Adrenal gland (tissue), 9 donors: ENCODE measurements at regions not wholly inside any gene's neighbourhood (a gene's known extent, or its start where the extent isn't known, plus 50 kb on each side); places are given as distances from the start of the nearest gene placed in this dataset.

Experiments used
- DNase-seq, 7 donors: peaks; one replicate each; pipeline ENCODE4 v3.0.0-alpha.2; 2019 to 2020
- H3K27ac ChIP-seq, 5 donors: fragments of 200-600 bp; sonication (generic) in 4 of 5; 1 replicate in 3 of 5; 2 replicates in 2 of 5; pipeline versions ENCODE4 v1.5.1 to v1.8.0; 2016 to 2020; ENCODE audit warnings: mild to moderate bottlenecking in 1 of 5
- H3K27me3 ChIP-seq: fragments of 200-600 bp; 2 replicates; pipeline ENCODE4 v1.8.0; 2021
- H3K36me3 ChIP-seq, 2 donors: fragments of 200-600 bp; replicated peaks in 1 of 2; 1 replicate in 1 of 2; 2 replicates in 1 of 2; pipeline versions ENCODE4 v1.5.1 to v1.8.0; 2018 to 2022
- H3K4me1 ChIP-seq, 2 donors: fragments of 200-600 bp; replicated peaks in 1 of 2; 1 replicate in 1 of 2; 2 replicates in 1 of 2; pipeline versions ENCODE4 v1.5.1 to v1.8.0; 2018 to 2021
- H3K4me3 ChIP-seq, 4 donors: fragments of 200-600 bp; sonication (generic) in 3 of 4; one replicate each; pipeline ENCODE4 v1.5.1; 2016 to 2018
- H3K9me3 ChIP-seq, 3 donors: fragments of 200-600 bp; sonication (generic) in 1 of 3; replicated peaks in 1 of 3; 1 replicate in 2 of 3; 2 replicates in 1 of 3; pipeline versions ENCODE4 v1.5.1 to v1.8.0; 2016 to 2021
- POLR2A ChIP-seq, 2 donors: fragments of 450-650 bp; IDR thresholded peaks; one replicate each; pipeline ENCODE4 v1.6.1; 2017; ENCODE audit warnings: antibody characterized with exemption in 2 of 2, mild to moderate bottlenecking in 2 of 2, moderate library complexity in 1 of 2
- WGBS, 4 donors: extraction: QIAGEN DNeasy Blood & Tissue Kit in 2 of 4; methylation state at CpG; one replicate each; pipeline versions ENCODE4 v1.1.5 to v1.1.7; 2013 to 2017; 5-methylcytosine and 5-hydroxymethylcytosine counted together
- intact Hi-C, 2 donors: fragments of 100-400 bp; cut with DNase I; formaldehyde crosslinking; loops; one replicate each; pipeline versions ENCODE4 v1.14.1 to v1.15.0; 2022 to 2023
- TF ChIP-seq, protein P1 (sequence below), 6 experiments: fragments of 450-650 bp in 4 of 6; fragments of 200-600 bp in 2 of 6; sonication (generic) in 1 of 6; IDR thresholded peaks; 1 replicate in 5 of 6; 2 replicates in 1 of 6; pipeline versions ENCODE4 v1.5.1 to v1.8.0; 2016 to 2021; ENCODE audit warnings: antibody characterized with exemption in 6 of 6, mild to moderate bottlenecking in 2 of 6, moderate library complexity in 1 of 6
- donor health status: healthy with polysubstance abuse.
- donor health status: Bipolar disorder and iron deficiency.
- donor health status: DM: yes; HTN: yes; CAD: no.
- donor health status: DM: no; HTN: no; CAD: no.
- donor health status: DM: no; HTN: no; CAD: no.

GRCh38 chr2:212921061-212921460, 230.4 kb downstream of the IKZF2 start:
- DNase-seq, result no peak

GRCh38 chr2:212919238-212919637, 232.2 kb downstream of the IKZF2 start:
- Histone ChIP-seq H3K27ac (no peak overlapping the region), H3K4me1 (no peaks in the 10 kb centered on the region), H3K27me3 (no peaks in the 10 kb centered on the region), H3K9me3 (no peaks in the 10 kb centered on the region), H3K36me3 (no peaks in the 10 kb centered on the region), H3K4me3 (no peak overlapping the region)
- DNase-seq, result no peak
- 68 to 84% (median 82%) methylated on average over 2 of the region's 2 CpGs for WGBS, 4 donors
- intact Hi-C loops, result no loop called here
- TF ChIP-seq, protein P1, sequence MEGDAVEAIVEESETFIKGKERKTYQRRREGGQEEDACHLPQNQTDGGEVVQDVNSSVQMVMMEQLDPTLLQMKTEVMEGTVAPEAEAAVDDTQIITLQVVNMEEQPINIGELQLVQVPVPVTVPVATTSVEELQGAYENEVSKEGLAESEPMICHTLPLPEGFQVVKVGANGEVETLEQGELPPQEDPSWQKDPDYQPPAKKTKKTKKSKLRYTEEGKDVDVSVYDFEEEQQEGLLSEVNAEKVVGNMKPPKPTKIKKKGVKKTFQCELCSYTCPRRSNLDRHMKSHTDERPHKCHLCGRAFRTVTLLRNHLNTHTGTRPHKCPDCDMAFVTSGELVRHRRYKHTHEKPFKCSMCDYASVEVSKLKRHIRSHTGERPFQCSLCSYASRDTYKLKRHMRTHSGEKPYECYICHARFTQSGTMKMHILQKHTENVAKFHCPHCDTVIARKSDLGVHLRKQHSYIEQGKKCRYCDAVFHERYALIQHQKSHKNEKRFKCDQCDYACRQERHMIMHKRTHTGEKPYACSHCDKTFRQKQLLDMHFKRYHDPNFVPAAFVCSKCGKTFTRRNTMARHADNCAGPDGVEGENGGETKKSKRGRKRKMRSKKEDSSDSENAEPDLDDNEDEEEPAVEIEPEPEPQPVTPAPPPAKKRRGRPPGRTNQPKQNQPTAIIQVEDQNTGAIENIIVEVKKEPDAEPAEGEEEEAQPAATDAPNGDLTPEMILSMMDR (IDR thresholded peaks at IDR 0.05), result no peak
- TF ChIP-seq POLR2A (IDR thresholded peaks at IDR 0.05), result no peak

More at GRCh38 chr2:212921061-212921460, 230.4 kb downstream of the IKZF2 start:
- intact Hi-C loops, result no loop called here
- no peaks in the 10 kb centered on the region for H3K27me3 ChIP-seq
- H3K4me1 ChIP-seq, result no peaks in the 10 kb centered on the region
- TF ChIP-seq, protein P1 (IDR thresholded peaks at IDR 0.05), result no peak
- no peak for TF ChIP-seq POLR2A (IDR thresholded peaks at IDR 0.05)
- 83 to 91% (median 90%) methylated on average over 3 of the region's 3 CpGs for WGBS, 4 donors
- H3K36me3 ChIP-seq, result no peaks in the 10 kb centered on the region
- no peak overlapping the region for H3K27ac ChIP-seq
- H3K9me3 ChIP-seq, result no peaks in the 10 kb centered on the region
- H3K4me3 ChIP-seq, result no peak overlapping the region

GRCh38 chr2:212918336-212918735, 233.1 kb downstream of the IKZF2 start:
- Histone ChIP-seq H3K4me1 (no peaks in the 10 kb centered on the region), H3K27ac (no peak overlapping the region), H3K9me3 (no peaks in the 10 kb centered on the region), H3K36me3 (no peaks in the 10 kb centered on the region), H3K27me3 (no peaks in the 10 kb centered on the region), H3K4me3 (no peak overlapping the region)
- intact Hi-C loops, result no loop called here
- no peak for DNase-seq
- TF ChIP-seq, protein P1 (IDR thresholded peaks at IDR 0.05), result no peak
- no peak for TF ChIP-seq POLR2A (IDR thresholded peaks at IDR 0.05)

GRCh38 chr2:212915121-212915782, 236.2 kb downstream of the IKZF2 start:
- H3K36me3 ChIP-seq, result no peaks in the 10 kb centered on the region
- WGBS, 4 donors, result 86 to 87% (median 86%) methylated on average over 4 of the region's 4 CpGs
- no peak for DNase-seq
- no peak overlapping the region for H3K4me3 ChIP-seq
- H3K9me3 ChIP-seq, result no peaks in the 10 kb centered on the region
- no peaks in the 10 kb centered on the region for H3K4me1 ChIP-seq
- H3K27ac ChIP-seq, result no peak overlapping the region
- intact Hi-C loops, result no loop called here
- TF ChIP-seq, protein P1 (IDR thresholded peaks at IDR 0.05), result no peak
- TF ChIP-seq POLR2A (IDR thresholded peaks at IDR 0.05), result no peak
- H3K27me3 ChIP-seq, result no peaks in the 10 kb centered on the region
